Astrocyte of the spinal cord (primary cell): ENCODE measurements at regions not wholly inside any gene's neighbourhood (a gene's known extent, or its start where the extent isn't known, plus 50 kb on each side); places are given as distances from the start of the nearest gene placed in this dataset.
A peak's percentile ranks its signal among the peaks of the same experiment; 100 is the strongest.

Source experiments
- DNase-seq: peaks from one replicate; pipeline ENCODE4 v3.0.0; 2011; ENCODE audit warnings: low read depth, low spot score
- H3K4me3 ChIP-seq: 2 replicates; pipeline ENCODE4 v1.5.1; 2011; ENCODE audit warnings: low read depth, mild to moderate bottlenecking, low read length, moderate library complexity
- in situ Hi-C: cut with HindIII; loops from 2 replicates; pipeline ENCODE4 v1.10.0; 2017; ENCODE audit warnings: low sequenced_read_pairs
- TF ChIP-seq, protein P1 (sequence below): IDR thresholded peaks from 2 replicates; pipeline ENCODE4 v1.5.1; 2012; ENCODE audit warnings: low read depth, mild to moderate bottlenecking, low read length, inconsistent platforms

DNA sequence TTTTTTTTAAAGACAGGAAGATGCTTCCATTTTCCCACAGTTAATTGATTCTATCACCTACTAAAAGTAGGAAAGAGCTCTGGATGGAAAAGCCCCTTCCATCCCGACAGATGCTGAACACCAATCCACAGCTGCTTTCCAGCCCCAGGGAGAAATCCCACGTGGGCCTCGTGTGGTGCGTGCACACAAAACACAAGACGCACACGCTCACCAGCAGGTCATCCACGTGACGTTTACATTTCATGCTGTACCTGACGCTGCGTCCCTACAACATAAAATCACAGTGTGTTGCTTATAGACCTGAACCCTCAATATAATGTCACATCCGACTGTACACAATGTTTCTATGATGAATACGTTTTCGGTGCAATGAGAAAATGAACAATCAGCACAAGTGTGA, 50.2 kb upstream of the DACT2 start:
- TF ChIP-seq, protein P1, sequence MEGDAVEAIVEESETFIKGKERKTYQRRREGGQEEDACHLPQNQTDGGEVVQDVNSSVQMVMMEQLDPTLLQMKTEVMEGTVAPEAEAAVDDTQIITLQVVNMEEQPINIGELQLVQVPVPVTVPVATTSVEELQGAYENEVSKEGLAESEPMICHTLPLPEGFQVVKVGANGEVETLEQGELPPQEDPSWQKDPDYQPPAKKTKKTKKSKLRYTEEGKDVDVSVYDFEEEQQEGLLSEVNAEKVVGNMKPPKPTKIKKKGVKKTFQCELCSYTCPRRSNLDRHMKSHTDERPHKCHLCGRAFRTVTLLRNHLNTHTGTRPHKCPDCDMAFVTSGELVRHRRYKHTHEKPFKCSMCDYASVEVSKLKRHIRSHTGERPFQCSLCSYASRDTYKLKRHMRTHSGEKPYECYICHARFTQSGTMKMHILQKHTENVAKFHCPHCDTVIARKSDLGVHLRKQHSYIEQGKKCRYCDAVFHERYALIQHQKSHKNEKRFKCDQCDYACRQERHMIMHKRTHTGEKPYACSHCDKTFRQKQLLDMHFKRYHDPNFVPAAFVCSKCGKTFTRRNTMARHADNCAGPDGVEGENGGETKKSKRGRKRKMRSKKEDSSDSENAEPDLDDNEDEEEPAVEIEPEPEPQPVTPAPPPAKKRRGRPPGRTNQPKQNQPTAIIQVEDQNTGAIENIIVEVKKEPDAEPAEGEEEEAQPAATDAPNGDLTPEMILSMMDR: no peak
- no peak overlapping the region for H3K4me3 ChIP-seq
- in situ Hi-C loops: no loop called here
- no peak for DNase-seq

DNA sequence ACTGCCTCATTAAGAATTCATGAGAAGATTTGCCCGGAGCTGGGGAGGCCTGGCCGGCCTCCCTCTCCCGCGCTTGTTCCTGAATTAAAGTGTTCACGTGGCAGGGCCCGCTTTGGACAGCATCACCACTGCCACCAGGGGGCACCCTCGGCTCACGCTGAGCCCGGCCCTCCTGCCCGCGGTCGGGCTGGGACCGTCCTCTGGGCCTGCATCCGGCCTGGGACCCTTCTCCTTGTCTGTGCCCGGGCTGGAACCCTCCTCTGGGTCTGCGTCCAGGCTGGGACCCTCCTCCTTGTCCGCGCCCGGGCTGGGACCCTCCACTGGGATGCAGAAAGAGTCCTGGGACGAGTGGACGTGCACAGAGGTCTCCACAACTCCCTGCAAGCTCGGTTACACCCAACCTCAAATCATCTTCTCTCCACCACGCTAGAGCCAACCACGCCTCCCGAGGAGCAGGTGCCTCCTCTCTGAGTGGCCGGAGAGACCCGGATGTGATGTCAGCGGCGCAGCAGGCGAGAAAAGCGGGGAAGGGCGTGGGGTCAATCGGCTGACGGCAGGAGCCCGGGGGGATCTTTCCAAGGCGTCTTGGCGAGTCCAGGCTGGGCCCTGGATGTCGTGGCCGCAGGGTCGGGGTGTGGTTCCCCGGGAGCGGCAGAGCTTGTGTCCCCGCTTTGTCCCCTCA, 50.9 kb upstream of the DACT2 start:
- no peak for DNase-seq
- in situ Hi-C loops: no loop called here
- no peak overlapping the region for H3K4me3 ChIP-seq
- TF ChIP-seq, protein P1: peak; percentile 50

DNA sequence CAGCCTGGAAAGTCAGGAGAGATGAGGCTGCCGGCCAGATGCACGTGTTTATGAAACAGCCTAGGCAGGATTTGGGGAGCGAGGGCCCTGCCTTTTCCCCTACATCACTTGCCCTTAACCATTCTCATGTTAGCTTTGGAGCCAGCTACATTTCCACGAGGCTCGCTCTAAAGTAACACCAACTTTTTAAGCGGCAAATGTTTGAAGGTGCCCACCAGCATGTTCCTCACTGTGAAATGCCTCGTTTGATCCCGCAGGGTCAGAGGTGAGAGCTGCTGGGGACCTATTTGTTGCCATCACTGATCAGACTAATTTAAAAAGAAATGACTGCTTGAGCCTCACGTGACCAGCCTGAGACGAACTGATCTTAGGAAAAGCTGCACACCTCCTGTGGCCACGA, 51.6 kb upstream of the DACT2 start:
- in situ Hi-C loops: no loop called here
- DNase-seq: no peak
- no peak overlapping the region for H3K4me3 ChIP-seq
- TF ChIP-seq, protein P1: no peak

DNA sequence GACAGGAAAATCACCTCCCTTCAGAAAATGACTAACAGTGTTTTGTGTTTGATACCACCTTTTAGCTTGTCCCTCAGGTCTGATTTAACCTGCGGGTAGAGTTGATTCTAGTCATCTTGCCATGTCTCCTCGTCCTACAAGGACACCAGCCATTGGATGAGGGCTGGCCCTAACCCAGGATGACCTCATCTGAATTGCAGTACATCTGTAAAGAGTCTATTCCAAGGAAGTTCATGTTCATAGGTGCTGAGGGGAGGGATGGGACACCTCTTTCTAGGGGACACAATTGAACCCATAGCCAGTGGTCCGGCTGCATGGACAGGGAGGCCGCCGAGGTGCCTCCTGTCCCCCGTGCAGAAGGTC, 52.0 kb upstream of the DACT2 start:
- in situ Hi-C loops: no loop called here
- no peak for DNase-seq
- TF ChIP-seq, protein P1: no peak
- H3K4me3 ChIP-seq: no peak overlapping the region

DNA sequence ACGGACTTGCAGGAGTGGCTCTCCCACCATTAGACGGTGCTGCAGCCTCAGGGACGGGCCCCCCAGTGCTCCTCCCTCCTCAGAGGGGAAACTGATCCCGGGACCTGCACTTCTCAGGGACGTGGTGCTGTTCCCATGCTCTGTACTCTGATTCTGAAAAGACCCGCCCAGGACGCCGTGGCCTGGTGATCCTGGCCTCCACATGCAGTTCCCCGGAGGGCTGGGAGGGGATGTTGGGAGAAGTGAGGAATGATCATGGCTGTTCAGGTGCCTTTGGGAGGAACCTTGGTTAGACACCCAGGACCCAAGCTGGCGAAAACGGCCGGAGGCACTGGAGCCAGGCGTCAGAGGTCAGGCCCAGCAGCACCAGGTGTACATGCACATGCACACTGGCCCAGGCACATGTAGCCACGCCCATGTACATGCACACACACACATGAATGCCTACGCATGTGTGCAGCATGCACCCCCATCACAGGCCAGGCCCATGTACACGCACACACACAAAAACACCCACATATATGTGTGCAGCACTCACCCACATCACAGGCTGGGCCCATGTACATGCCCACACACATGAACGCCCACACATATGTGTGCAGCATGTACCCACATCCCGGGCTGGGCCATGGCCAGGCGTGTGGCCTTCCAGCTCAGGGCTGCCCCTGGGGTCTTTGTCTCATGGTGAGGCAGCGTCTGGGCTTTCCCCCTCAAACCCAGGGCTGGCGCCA, 52.6 kb upstream of the DACT2 start:
- no peak for DNase-seq
- in situ Hi-C loops: no loop called here
- TF ChIP-seq, protein P1: no peak
- no peak overlapping the region for H3K4me3 ChIP-seq

DNA sequence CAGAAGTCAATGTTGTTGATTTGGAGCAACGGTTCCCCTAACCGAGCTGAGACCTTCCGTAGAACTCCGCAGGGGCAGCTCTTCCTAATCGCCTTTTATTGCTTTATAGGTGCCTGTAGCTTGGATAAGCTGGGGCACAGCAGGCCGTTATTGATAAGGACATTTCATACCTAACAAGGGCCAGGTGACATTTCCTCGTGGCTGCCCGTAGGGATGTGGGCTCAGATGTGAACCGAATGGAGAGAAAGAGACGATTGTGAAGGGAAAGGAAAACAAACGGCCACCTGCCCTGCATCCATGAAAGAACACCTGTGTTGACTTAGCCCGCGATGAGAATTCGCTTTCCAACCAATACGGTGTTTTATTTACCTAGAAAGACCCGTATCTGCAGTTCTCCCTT, 53.3 kb upstream of the DACT2 start:
- in situ Hi-C loops: no loop called here
- no peak overlapping the region for H3K4me3 ChIP-seq
- TF ChIP-seq, protein P1: no peak
- DNase-seq: no peak
